Cardiac fibroblast (primary cell): ENCODE measurements at regions not wholly inside any gene's neighbourhood (a gene's known extent, or its start where the extent isn't known, plus 50 kb on each side); places are given as distances from the start of the nearest gene placed in this dataset.
"Not testable (repeated sequence)": the region's sequence is repeated elsewhere in the genome, so short reads cannot be mapped to it uniquely, and the experiment has no call there.

Source experiments
- DNase-seq, 2 donors: peaks; one replicate each; pipeline versions ENCODE4 v3.0.0 to v3.0.0-alpha.2; 2010; ENCODE audit warnings: low read depth in 2 of 2
- H3K4me3 ChIP-seq, 2 donors: replicated peaks in 1 of 2; 1 replicate in 1 of 2; 2 replicates in 1 of 2; pipeline ENCODE4 v1.5.1; 2011; ENCODE audit warnings: low read depth in 2 of 2, low read length in 2 of 2, mild to moderate bottlenecking in 2 of 2, moderate library complexity in 1 of 2
- CTCF ChIP-seq: IDR thresholded peaks from one replicate; pipeline ENCODE4 v1.5.1; 2011; ENCODE audit warnings: low read depth, mild to moderate bottlenecking, low read length, inconsistent platforms

GRCh38 chr4:22596409-22596808 lies 80.5 kb upstream of the ADGRA3 start:
- no peak for TF ChIP-seq CTCF
- no peak overlapping the region for H3K4me3 ChIP-seq
- no peak for DNase-seq

GRCh38 chr4:22597471-22597870 lies 81.6 kb upstream of the ADGRA3 start:
- no peak for DNase-seq
- H3K4me3 ChIP-seq = no peak overlapping the region
- no peak for TF ChIP-seq CTCF

GRCh38 chr4:22598113-22599047 lies 82.5 kb upstream of the ADGRA3 start:
- not testable (repeated sequence) for H3K4me3 ChIP-seq, DNase-seq

GRCh38 chr4:22599228-22599928 lies 83.5 kb upstream of the ADGRA3 start:
- not testable (repeated sequence) for H3K4me3 ChIP-seq, DNase-seq

GRCh38 chr4:22599929-22600432 lies 84.1 kb upstream of the ADGRA3 start:
- not testable (repeated sequence) for DNase-seq, H3K4me3 ChIP-seq

GRCh38 chr4:22601638-22602037 lies 85.8 kb upstream of the ADGRA3 start:
- H3K4me3 ChIP-seq = not testable (repeated sequence)

GRCh38 chr4:22607382-22607781 lies 85.4 kb upstream of the GBA3 start:
- peak; percentile 55 for TF ChIP-seq CTCF
- H3K4me3 ChIP-seq = no peak overlapping the region
- peak; percentile 32 to 63 for DNase-seq

More at GRCh38 chr4:22601638-22602037, 85.8 kb upstream of the ADGRA3 start:
- DNase-seq = not testable (repeated sequence)

GRCh38 chr4:22609951-22610525 lies 82.7 kb upstream of the GBA3 start:
- not testable (repeated sequence) for H3K4me3 ChIP-seq
- peak in 1 of 2 donors; percentile 1 for DNase-seq

- no peak for DNase-seq
Observed at GRCh38 chr4:22614114-22614513, 78.6 kb upstream of the GBA3 start.

More at GRCh38 chr4:22614114-22614513, 78.6 kb upstream of the GBA3 start:
- TF ChIP-seq CTCF = no peak
- no peak overlapping the region for H3K4me3 ChIP-seq
